Mucosa of descending colon (tissue), 3 donors: ENCODE measurements at regions not wholly inside any gene's neighbourhood (a gene's known extent, or its start where the extent isn't known, plus 50 kb on each side); places are given as distances from the start of the nearest gene placed in this dataset.

Experiments used
- ATAC-seq: fragments of 200-7000 bp; cut with Tn5 transposase; one replicate; pipeline ENCODE4 v1.9.1; 2020; ENCODE audit warnings: mild to moderate bottlenecking, moderate library complexity
- DNase-seq, 3 donors: peaks; one replicate each; pipeline ENCODE4 v3.0.0-alpha.2; 2020
- H3K36me3 ChIP-seq: fragments of 200-600 bp; one replicate; pipeline ENCODE4 v1.8.0; 2021; ENCODE audit warnings: low read depth, mild to moderate bottlenecking
- H3K4me1 ChIP-seq: fragments of 200-600 bp; one replicate; pipeline ENCODE4 v1.8.0; 2021; ENCODE audit warnings: low read depth, mild to moderate bottlenecking
- H3K4me3 ChIP-seq: fragments of 200-600 bp; one replicate; pipeline ENCODE4 v1.8.0; 2021; ENCODE audit warnings: mild to moderate bottlenecking
- H3K9me3 ChIP-seq: fragments of 200-600 bp; one replicate; pipeline ENCODE4 v1.8.0; 2021; ENCODE audit warnings: mild to moderate bottlenecking
- intact Hi-C, 2 donors: fragments of 100-400 bp; cut with DNase I in 1 of 2; cut with micrococcal nuclease in 1 of 2; formaldehyde crosslinking; loops; one replicate each; pipeline versions ENCODE4 v1.11.0 to v1.11.1; 2022; cut with DNase I, micrococcal nuclease
- TF ChIP-seq, protein P1 (sequence below): fragments of 200-600 bp; IDR thresholded peaks from one replicate; pipeline ENCODE4 v1.8.0; 2022; ENCODE audit warnings: antibody characterized with exemption, mild to moderate bottlenecking
- donor health status: DM: no; HTN: no; CAD: no; lungs with moderate emphysema.
- donor health status: DM: no; HTN: no; CAD: no.
- donor health status: DM: no; HTN: yes; CAD: no.

DNA sequence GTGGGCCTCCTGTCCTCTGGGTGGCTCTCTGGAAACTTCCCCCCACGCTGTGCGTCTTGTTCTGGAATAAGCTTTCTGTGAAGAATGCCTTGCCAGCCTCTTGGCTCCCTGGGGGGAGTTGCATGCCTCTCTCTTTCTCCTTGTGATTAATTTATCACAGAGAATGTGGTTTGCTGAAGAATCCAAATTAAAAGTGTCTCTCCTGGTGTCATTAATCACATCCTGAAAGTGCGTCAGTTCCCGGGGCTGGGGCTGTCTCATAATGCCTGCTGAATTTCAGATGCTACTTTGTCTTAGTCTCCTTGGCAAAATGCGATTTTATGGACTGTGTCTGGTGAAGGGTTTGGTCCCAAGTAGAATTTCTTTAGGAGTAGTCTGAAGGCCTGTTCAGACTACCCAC is 787.7 kb upstream of the TMEM132C start:
- ATAC-seq: no peak
- no peaks in the 10 kb centered on the region for H3K36me3 ChIP-seq
- TF ChIP-seq, protein P1, sequence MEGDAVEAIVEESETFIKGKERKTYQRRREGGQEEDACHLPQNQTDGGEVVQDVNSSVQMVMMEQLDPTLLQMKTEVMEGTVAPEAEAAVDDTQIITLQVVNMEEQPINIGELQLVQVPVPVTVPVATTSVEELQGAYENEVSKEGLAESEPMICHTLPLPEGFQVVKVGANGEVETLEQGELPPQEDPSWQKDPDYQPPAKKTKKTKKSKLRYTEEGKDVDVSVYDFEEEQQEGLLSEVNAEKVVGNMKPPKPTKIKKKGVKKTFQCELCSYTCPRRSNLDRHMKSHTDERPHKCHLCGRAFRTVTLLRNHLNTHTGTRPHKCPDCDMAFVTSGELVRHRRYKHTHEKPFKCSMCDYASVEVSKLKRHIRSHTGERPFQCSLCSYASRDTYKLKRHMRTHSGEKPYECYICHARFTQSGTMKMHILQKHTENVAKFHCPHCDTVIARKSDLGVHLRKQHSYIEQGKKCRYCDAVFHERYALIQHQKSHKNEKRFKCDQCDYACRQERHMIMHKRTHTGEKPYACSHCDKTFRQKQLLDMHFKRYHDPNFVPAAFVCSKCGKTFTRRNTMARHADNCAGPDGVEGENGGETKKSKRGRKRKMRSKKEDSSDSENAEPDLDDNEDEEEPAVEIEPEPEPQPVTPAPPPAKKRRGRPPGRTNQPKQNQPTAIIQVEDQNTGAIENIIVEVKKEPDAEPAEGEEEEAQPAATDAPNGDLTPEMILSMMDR: no peak
- DNase-seq: no peak
- no peaks in the 10 kb centered on the region for H3K9me3 ChIP-seq
- no peaks in the 10 kb centered on the region for H3K4me1 ChIP-seq
- intact Hi-C loops: no loop called here
- H3K4me3 ChIP-seq: no peak overlapping the region

DNA sequence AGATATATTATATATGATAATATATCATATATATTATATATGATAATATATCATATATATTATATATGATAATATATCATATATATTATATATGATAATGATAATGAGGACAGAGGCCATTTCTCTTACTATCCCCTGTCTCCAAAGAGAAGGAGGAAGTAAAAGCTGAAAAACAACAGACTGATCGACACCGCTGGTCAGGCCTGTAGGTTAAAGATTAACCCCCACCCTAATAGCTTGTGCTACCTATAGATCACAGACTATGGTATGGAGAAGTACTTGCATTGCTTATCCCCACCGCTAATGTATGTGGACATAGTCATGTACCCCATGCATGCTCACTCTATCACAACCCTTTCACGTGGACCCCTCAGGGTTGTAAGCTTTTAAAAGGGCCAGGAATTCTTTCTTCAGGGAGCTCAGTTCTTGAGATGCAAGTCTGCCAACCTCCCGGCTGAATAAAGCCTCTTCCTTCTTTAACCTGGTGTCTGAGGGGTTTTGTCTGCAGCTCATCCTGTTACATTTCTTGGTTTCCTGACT is 786.1 kb upstream of the TMEM132C start:
- DNase-seq (peak in 1 of 3 donors; percentile 7), ATAC-seq (peak; percentile 45)
- H3K4me3 ChIP-seq: no peak overlapping the region
- TF ChIP-seq, protein P1: no peak
- H3K9me3 ChIP-seq: no peaks in the 10 kb centered on the region
- no peaks in the 10 kb centered on the region for H3K36me3 ChIP-seq
- no peaks in the 10 kb centered on the region for H3K4me1 ChIP-seq
- intact Hi-C loops: no loop called here

DNA sequence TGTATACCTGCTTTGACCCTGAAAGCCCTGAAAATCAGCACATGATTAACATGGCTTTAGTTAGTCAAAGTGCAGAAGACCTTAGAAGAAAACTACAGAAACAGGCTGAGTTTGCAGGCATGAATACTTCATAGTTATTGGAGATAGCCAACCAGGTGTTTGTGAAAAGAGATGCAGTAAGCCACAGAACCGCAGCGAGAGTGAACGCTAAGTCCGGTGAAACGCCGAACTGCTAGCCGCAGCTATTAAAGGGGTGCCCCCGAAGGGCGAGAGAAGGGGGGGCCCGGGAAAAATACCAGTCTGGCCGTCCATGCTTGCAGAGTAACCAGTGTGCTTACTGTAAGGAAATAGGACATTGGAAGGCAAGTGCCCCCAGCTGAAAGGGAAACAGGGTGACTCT is 784.0 kb upstream of the TMEM132C start:
- Histone ChIP-seq H3K4me1 (no peaks in the 10 kb centered on the region), H3K36me3 (no peaks in the 10 kb centered on the region), H3K9me3 (no peaks in the 10 kb centered on the region), H3K4me3 (no peak overlapping the region)
- no peak for ATAC-seq
- intact Hi-C loops: no loop called here
- TF ChIP-seq, protein P1: no peak
- DNase-seq: no peak

DNA sequence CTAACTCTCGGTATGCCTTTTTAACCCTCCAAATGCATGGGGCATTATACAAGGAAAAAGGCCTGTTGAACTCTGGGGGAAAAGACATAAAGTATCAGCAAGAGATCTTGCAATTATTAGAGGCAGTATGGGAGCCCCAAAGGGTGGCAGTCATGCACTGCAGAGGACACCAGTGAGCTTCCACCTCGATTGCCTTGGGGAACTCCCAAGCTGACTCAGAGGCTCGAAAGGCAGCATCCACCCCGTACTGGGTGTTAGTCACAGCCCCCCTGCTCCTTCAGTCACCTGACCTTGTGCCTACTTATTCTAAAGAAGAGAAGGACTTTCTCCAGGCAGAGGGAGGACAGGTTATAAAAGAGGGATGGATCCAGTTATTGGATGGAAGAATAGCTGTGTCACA is 781.4 kb upstream of the TMEM132C start:
- DNase-seq (no peak), ATAC-seq (no peak)
- intact Hi-C loops: no loop called here
- Histone ChIP-seq H3K4me1 (peaks cover 6% of the 10 kb centered on the region), H3K36me3 (no peaks in the 10 kb centered on the region), H3K4me3 (no peak overlapping the region), H3K9me3 (no peaks in the 10 kb centered on the region)
- TF ChIP-seq, protein P1: no peak

DNA sequence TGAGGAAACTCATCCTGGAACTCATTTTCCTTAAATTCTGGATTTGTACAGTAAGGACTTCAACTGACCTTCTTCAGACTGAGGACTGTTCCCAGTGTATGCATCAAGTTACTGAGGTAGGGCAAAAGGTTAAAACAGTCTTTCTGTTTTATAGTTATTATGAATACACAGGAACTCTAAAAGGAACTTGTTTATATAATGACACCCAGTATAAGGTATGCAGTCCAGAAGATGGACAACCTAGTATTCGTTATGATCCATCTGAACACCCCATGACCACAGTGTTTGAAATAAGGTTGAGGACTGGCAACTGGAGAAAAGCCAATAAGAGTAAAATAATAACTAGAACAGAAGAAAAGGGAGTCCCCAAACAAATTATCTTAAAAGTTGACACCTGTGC is 779.9 kb upstream of the TMEM132C start:
- TF ChIP-seq, protein P1: no peak
- Histone ChIP-seq H3K9me3 (no peaks in the 10 kb centered on the region), H3K4me3 (no peak overlapping the region), H3K4me1 (peaks cover 6% of the 10 kb centered on the region), H3K36me3 (no peaks in the 10 kb centered on the region)
- intact Hi-C loops: no loop called here
- ATAC-seq (no peak), DNase-seq (no peak)

DNA sequence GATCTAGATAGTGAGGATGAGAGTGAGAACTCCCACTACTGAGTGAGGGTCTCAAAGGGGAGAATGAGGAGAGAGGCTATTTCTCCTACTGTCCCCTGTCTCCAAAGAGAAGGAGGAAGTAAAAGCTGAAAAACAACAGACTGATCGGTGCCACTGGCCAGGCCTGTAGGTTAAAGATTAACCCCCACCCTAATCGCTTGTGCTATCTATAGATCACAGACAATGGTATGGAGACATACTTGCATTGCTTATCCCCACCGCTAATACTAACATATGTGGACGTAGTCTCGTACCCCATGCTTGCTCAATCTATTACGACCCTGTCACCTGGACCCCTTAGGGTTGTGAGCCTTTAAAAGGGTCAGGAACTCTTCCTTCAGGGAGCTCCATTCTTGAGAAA is 777.9 kb upstream of the TMEM132C start:
- Histone ChIP-seq H3K9me3 (no peaks in the 10 kb centered on the region), H3K4me1 (peaks cover 6% of the 10 kb centered on the region), H3K4me3 (no peak overlapping the region), H3K36me3 (no peaks in the 10 kb centered on the region)
- ATAC-seq: no peak
- intact Hi-C loops: no loop called here
- TF ChIP-seq, protein P1: no peak
- DNase-seq: peak in 1 of 3 donors; percentile 58
